OCI-LY1 (cell line): ENCODE measurements at regions not wholly inside any gene's neighbourhood (a gene's known extent, or its start where the extent isn't known, plus 50 kb on each side); places are given as distances from the start of the nearest gene placed in this dataset.

Source experiments
- CTCF ChIP-seq: fragments of 200-600 bp; sonication (generic), shearing (Covaris generic); IDR thresholded peaks from 2 replicates; pipeline ENCODE4 v1.5.1; 2017; ENCODE audit warnings: mild to moderate bottlenecking, antibody characterized with exemption, low read length, moderate library complexity, mixed read lengths
- EZH2 ChIP-seq: fragments of 200-600 bp; sonication (generic), shearing (Covaris generic); IDR thresholded peaks from 2 replicates; pipeline ENCODE4 v1.8.0; 2017; ENCODE audit warnings: borderline replicate concordance, mixed run types, mild to moderate bottlenecking, antibody characterized with exemption, low read length, moderate library complexity, mixed read lengths

GRCh38 chr18:64653068-64653467, 504.2 kb upstream of the LINC00305 start:
- TF ChIP-seq EZH2 = no peak
- TF ChIP-seq CTCF = no peak
